Common myeloid progenitor, CD34-positive (primary cell): ENCODE measurements at regions not wholly inside any gene's neighbourhood (a gene's known extent, or its start where the extent isn't known, plus 50 kb on each side); places are given as distances from the start of the nearest gene placed in this dataset.
A peak's percentile ranks its signal among the peaks of the same experiment; 100 is the strongest.

Experiments
- CTCF ChIA-PET: fragments of 350-600 bp; sonication (Branson Sonifier 250); formaldehyde crosslinking; loops from one replicate; lab custom pipeline; 2021; ENCODE audit warnings: antibody characterized with exemption; lab: Charles Lee
- POLR2A ChIA-PET: fragments of 350-600 bp; sonication (Branson Sonifier 250); formaldehyde crosslinking; loops from one replicate; lab custom pipeline; 2021; ENCODE audit warnings: antibody characterized with exemption; lab: Charles Lee
- DNase-seq, 3 donors: peaks; one replicate each; pipeline versions ENCODE4 v3.0.0 to v3.0.0-alpha.2; 2013
- H3K27ac ChIP-seq, 2 experiments: 1 replicate in 1 of 2; 2 replicates in 1 of 2; pipeline ENCODE4 v1.7.0; 2013; ENCODE audit warnings: inconsistent platforms in 2 of 2, low read length in 2 of 2, mild to moderate bottlenecking in 2 of 2, low read depth in 1 of 2, moderate library complexity in 1 of 2; ENCODE audit not compliant: severe bottlenecking in 2 of 2, insufficient read depth in 1 of 2, poor library complexity in 1 of 2
- H3K27me3 ChIP-seq, 5 experiments: replicated peaks in 2 of 5; 1 replicate in 3 of 5; 2 replicates in 2 of 5; pipeline versions ENCODE4 v1.6.1 to v1.7.0; 2013; ENCODE audit warnings: low read length in 4 of 5, mild to moderate bottlenecking in 2 of 5, moderate library complexity in 2 of 5, inconsistent platforms in 1 of 5; ENCODE audit not compliant: insufficient read depth in 5 of 5, control insufficient read depth in 4 of 5
- H3K36me3 ChIP-seq, 4 experiments: 1 replicate in 2 of 4; 2 replicates in 2 of 4; pipeline versions ENCODE4 v1.6.1 to v1.7.0; 2013; ENCODE audit warnings: low read length in 3 of 4, control low read depth in 1 of 4, mild to moderate bottlenecking in 1 of 4; ENCODE audit not compliant: control insufficient read depth in 4 of 4, insufficient read depth in 4 of 4
- H3K4me1 ChIP-seq, 4 experiments: 1 replicate in 3 of 4; 2 replicates in 1 of 4; pipeline versions ENCODE4 v1.6.1 to v1.7.1; 2013; ENCODE audit warnings: low read length in 3 of 4, mild to moderate bottlenecking in 3 of 4, control low read depth in 1 of 4, inconsistent platforms in 1 of 4, moderate library complexity in 1 of 4; ENCODE audit not compliant: control insufficient read depth in 4 of 4, insufficient read depth in 4 of 4; ENCODE audit errors: control extremely low read depth in 1 of 4
- H3K4me3 ChIP-seq, 7 experiments: 1 replicate in 4 of 7; 2 replicates in 3 of 7; pipeline versions ENCODE4 v1.5.1 to v1.7.0; 2013; ENCODE audit warnings: mild to moderate bottlenecking in 7 of 7, low read length in 6 of 7, moderate library complexity in 6 of 7, inconsistent platforms in 2 of 7, low read depth in 2 of 7, control low read depth in 1 of 7; ENCODE audit not compliant: insufficient read depth in 4 of 7, control insufficient read depth in 1 of 7; ENCODE audit errors: extremely low read depth in 1 of 7
- H3K9me3 ChIP-seq, 5 experiments: 1 replicate in 4 of 5; 2 replicates in 1 of 5; pipeline versions ENCODE4 v1.6.1 to v1.7.1; 2013; ENCODE audit warnings: low read length in 4 of 5, mild to moderate bottlenecking in 2 of 5, inconsistent platforms in 1 of 5, low read depth in 1 of 5, moderate library complexity in 1 of 5; ENCODE audit not compliant: control insufficient read depth in 4 of 5, insufficient read depth in 2 of 5; ENCODE audit errors: control extremely low read depth in 1 of 5
- whole genome bisulfite sequencing: methylation state at CpG from one replicate; pipeline ENCODE4 v1.1.5; 2013; ENCODE audit not compliant: insufficient coverage; 5-methylcytosine and 5-hydroxymethylcytosine counted together

DNA sequence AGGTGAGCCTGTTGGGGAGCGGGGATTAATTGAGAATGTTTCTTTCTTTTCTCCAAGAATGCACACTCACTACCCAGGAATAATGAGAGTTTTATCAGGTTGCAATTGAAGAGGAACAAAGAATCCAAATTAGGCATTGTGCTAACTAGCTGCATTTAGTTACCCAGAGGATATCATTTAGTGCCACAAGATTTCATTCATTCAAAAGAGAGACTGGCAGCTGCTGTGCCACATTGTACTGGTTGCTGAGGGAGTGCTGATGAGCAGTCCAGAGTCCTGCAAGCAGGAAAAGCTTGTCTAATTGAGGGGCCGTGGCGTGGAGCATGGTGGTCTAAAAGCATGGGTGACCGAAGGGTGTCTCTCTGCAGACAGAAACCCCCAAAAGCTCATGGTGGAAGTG, 97.6 kb downstream of the CTAGE1 start:
- POLR2A ChIA-PET, result no interaction called here
- Histone ChIP-seq H3K27me3 (peaks cover 0 to 17% (median 6%) of the 10 kb centered on the region in 5 experiments), H3K4me1 (peaks cover 0 to 11% (median 6%) of the 10 kb centered on the region in 4 experiments), H3K27ac (no peak overlapping the region), H3K4me3 (no peak overlapping the region), H3K36me3 (no peaks in the 10 kb centered on the region), H3K9me3 (no peaks in the 10 kb centered on the region)
- CTCF ChIA-PET, result no interaction called here
- 74% methylated on average over 3 of the region's 4 CpGs for WGBS
- no peak for DNase-seq

DNA sequence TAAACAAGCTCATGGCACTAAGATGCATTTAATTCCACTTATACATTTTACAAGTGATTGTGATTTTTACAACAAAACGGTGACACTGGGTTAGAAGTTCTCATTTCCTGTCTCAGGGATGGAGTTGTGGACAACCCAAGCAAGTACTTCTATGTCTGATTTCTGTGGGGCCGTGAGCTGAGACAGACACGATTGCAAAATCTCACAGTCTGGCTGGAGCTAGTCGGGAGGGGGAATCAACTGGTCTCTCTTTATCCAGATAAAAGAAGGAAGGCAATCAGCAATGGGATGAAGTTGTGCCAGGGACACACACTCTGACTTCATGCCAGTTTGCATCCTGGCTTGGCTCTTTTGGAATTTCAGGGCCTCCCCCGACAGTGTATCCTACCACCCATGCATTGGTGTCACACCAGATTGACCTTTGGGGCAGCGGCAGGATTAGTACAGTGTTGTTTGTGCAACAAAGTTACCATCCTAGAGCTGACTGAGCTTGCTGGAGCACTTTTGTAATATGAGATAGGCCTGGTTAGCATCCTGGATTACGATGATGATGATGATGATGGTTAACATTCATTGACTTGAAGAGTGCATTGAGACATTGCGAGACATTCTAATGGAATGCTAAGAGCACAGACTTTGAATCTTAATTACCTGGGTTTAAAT, 98.8 kb downstream of the CTAGE1 start:
- CTCF ChIA-PET, result no interaction called here
- H3K36me3 ChIP-seq, result no peaks in the 10 kb centered on the region
- POLR2A ChIA-PET, result no interaction called here
- H3K27me3 ChIP-seq, result peaks cover 0 to 6% (median under 1%) of the 10 kb centered on the region in 5 experiments
- H3K9me3 ChIP-seq, result no peaks in the 10 kb centered on the region
- H3K27ac ChIP-seq, result no peak overlapping the region
- 91% methylated on average over 7 of the region's 8 CpGs for WGBS
- no peak for DNase-seq
- H3K4me1 ChIP-seq, result peaks cover 0 to under 1% (median 0%) of the 10 kb centered on the region in 4 experiments
- no peak overlapping the region for H3K4me3 ChIP-seq

DNA sequence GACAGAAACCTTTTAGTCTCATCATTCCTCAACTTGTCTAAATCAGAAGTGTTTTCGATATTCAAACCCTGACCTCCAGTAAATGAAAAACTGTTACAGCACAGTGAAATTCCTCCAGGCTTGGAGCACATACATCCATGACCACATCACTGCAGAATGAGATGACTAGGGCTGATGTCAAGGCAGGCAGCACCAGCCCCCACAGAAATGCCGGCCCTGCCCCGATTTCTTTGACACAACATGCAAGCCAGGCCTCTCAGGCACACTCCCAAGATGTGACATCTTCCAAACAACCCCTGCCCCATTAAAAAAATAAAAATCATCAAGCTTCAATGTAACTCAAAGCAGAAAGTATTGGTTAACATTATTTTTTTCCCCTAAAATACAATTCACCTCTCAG, 103.3 kb downstream of the CTAGE1 start:
- CTCF ChIA-PET, result no interaction called here
- 100% methylated on average over 2 of the region's 3 CpGs for WGBS

DNA sequence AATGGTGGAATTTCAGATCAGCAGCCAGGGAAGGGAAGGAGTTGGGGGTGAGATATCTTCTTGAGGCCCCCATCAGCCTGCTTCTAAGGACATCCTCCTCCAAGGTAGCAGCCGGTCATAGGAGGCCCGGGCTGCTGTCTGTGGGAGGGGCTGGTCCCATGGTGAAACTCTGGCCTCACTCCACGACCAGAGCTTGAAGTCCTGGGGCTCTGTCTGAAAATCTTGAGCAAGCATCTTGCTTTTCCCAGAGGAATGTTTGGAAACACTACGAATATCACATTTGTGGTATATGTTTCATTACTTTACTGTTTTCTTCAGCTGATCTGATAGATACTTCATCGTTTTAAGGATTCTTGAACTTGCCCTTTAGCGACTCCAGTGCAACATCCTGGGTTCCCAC, 103.7 kb downstream of the CTAGE1 start:
- no peak for DNase-seq
- Histone ChIP-seq H3K27ac (no peak overlapping the region), H3K9me3 (no peaks in the 10 kb centered on the region), H3K4me1 (no peaks in the 10 kb centered on the region), H3K27me3 (peaks cover 0 to 4% (median 0%) of the 10 kb centered on the region in 5 experiments), H3K36me3 (no peaks in the 10 kb centered on the region), H3K4me3 (no peak overlapping the region)
- POLR2A ChIA-PET, result no interaction called here
- 94% methylated on average over 5 of the region's 6 CpGs for WGBS
- CTCF ChIA-PET, result no interaction called here

More for the DNA sequence above, 103.3 kb downstream of the CTAGE1 start:
- H3K4me3 ChIP-seq, result no peak overlapping the region
- H3K36me3 ChIP-seq, result no peaks in the 10 kb centered on the region
- POLR2A ChIA-PET, result no interaction called here
- no peaks in the 10 kb centered on the region for H3K9me3 ChIP-seq
- H3K27ac ChIP-seq, result no peak overlapping the region
- H3K27me3 ChIP-seq, result peaks cover 0 to 3% (median 0%) of the 10 kb centered on the region in 5 experiments
- no peaks in the 10 kb centered on the region for H3K4me1 ChIP-seq
- no peak for DNase-seq

DNA sequence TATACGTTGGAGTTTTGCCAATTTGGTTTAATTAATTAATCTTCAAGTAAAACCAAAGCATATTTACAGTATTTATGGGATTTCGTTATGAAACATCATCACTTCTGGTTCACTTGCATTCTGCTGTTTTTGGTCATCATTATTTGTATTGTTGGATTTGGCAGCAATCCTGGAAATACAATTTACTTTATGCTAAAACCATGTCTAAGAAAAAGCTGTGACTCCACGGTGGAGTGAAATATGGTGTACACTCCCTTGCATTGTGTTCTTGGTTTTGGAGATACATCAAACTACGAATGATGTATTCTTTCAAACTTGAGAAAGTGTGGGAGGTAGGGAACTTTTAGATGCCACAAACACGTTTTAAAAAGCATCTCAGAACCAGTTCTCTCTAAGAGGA, 106.4 kb downstream of the CTAGE1 start:
- Histone ChIP-seq H3K4me1 (no peaks in the 10 kb centered on the region), H3K9me3 (no peaks in the 10 kb centered on the region), H3K27me3 (peaks cover 0 to 4% (median 0%) of the 10 kb centered on the region in 5 experiments), H3K4me3 (no peak overlapping the region), H3K27ac (no peak overlapping the region), H3K36me3 (no peaks in the 10 kb centered on the region)
- ChIA-PET CTCF (no interaction called here), POLR2A (no interaction called here)
- DNase-seq, result no peak
- 100% methylated on average over 2 of the region's 5 CpGs for WGBS

DNA sequence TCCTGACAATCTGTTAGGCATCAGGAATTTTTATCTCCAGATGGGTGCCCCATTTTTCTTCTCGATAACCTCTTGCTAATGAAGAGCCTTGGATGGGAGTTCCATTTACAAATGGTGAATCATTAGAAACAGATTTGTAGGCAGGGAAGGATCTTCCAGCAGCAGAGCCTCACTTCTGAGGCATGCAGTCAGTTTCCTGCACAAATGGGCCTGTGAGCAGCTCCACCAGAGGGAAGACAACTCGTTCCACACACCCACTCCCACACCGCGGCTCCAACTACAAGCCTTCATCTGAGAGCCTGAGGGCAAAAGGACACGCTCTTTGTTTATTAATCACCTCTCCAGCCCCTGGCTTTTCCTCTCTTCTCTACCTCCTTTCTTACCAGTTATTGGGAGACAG, 108.5 kb downstream of the CTAGE1 start:
- H3K36me3 ChIP-seq, result no peaks in the 10 kb centered on the region
- 94% methylated on average over 4 of the region's 5 CpGs for whole genome bisulfite sequencing
- ChIA-PET POLR2A (no interaction called here), CTCF (no interaction called here)
- H3K4me1 ChIP-seq, result no peaks in the 10 kb centered on the region
- H3K4me3 ChIP-seq, result no peak overlapping the region
- DNase-seq, result no peak
- H3K27ac ChIP-seq, result no peak overlapping the region
- H3K9me3 ChIP-seq, result no peaks in the 10 kb centered on the region
- peaks cover 0 to 7% (median 0%) of the 10 kb centered on the region in 5 experiments for H3K27me3 ChIP-seq

DNA sequence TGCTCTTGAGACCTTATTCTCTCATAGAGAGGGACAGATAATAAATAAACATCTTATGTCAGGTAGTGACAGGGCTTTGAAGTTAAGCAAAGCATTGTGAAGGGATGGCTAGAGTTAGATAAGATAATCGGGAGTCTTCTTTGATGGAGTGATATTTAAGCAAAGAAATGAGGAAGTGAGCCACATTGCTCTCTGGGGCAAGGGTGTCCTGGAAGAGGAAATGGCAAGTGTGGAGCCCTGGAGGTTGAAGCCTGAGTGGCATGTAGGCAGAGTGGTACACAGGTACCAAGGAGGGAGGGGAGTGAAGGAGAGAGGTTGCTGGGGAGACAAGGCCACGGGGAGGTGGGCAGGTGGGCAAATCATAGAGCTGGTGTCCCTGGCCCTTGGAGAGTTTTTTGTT, 110.2 kb downstream of the CTAGE1 start:
- Histone ChIP-seq H3K27ac (no peak overlapping the region), H3K9me3 (no peaks in the 10 kb centered on the region), H3K4me3 (no peak overlapping the region), H3K36me3 (no peaks in the 10 kb centered on the region), H3K4me1 (no peaks in the 10 kb centered on the region), H3K27me3 (peaks cover 0 to 9% (median 0%) of the 10 kb centered on the region in 5 experiments)
- POLR2A ChIA-PET, result no interaction called here
- 20% methylated on average over 1 of the region's 2 CpGs for WGBS
- CTCF ChIA-PET, result no interaction called here
- DNase-seq, result peak in 2 of 3 donors; percentile 7 to 11
